AG09319 (cell line): ENCODE measurements at regions not wholly inside any gene's neighbourhood (a gene's known extent, or its start where the extent isn't known, plus 50 kb on each side); places are given as distances from the start of the nearest gene placed in this dataset.

Experiments
- DNase-seq: peaks from one replicate; pipeline ENCODE4 v3.0.0-alpha.2; 2010; ENCODE audit warnings: low read depth; ENCODE audit errors: extremely low read depth
- CTCF ChIP-seq: IDR thresholded peaks from 2 replicates; pipeline ENCODE4 v1.5.1; 2011; ENCODE audit warnings: low read depth, mild to moderate bottlenecking, inconsistent platforms, low read length, moderate library complexity

- no peak for DNase-seq
- TF ChIP-seq CTCF = no peak
Observed at GRCh38 chr14:53380052-53380866, 227.1 kb upstream of the DDHD1 start.

- no peak for TF ChIP-seq CTCF
- no peak for DNase-seq
Observed at GRCh38 chr14:53378142-53378541, 225.0 kb upstream of the DDHD1 start.

GRCh38 chr14:53376064-53376463 is 222.9 kb upstream of the DDHD1 start:
- DNase-seq = no peak
- TF ChIP-seq CTCF = no peak

GRCh38 chr14:53375599-53375998 is 222.5 kb upstream of the DDHD1 start:
- TF ChIP-seq CTCF = no peak
- DNase-seq = no peak

GRCh38 chr14:53368711-53369201 is 215.6 kb upstream of the DDHD1 start:
- peak; percentile 84 for DNase-seq
- TF ChIP-seq CTCF = no peak

- TF ChIP-seq CTCF = no peak
Observed at GRCh38 chr14:53368066-53368465, 214.9 kb upstream of the DDHD1 start.

GRCh38 chr14:53367644-53368026 is 214.5 kb upstream of the DDHD1 start:
- DNase-seq = peak; percentile 89
- no peak for TF ChIP-seq CTCF

More at GRCh38 chr14:53368066-53368465, 214.9 kb upstream of the DDHD1 start:
- no peak for DNase-seq
